ENCODE measurements at regions not wholly inside any gene's neighbourhood (a gene's known extent, or its start where the extent isn't known, plus 50 kb on each side); places are given as distances from the start of the nearest gene placed in this dataset.

DNA sequence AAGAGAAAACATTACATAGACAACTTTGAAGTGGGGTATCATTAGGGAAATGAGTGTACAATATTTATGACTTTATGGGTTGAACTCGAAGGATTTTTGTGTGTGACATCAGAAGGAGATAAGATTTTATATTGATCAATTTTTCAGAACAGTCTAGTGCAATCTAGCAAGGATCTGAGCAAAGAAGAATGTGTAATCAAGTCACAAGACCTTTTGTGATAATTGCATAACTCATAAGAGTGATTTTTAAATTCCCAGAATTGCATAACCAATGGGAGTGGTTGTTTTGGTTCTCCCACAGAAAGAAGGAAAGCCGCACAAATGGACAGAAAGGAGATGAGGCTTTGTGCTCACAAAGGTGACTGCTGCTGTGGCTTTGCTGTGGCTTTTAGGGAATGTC lies 441.8 kb upstream of the FLRT2 start:
- H3K4me3 ChIP-seq (ENCODE audit: low read length) = no peak overlapping the region

DNA sequence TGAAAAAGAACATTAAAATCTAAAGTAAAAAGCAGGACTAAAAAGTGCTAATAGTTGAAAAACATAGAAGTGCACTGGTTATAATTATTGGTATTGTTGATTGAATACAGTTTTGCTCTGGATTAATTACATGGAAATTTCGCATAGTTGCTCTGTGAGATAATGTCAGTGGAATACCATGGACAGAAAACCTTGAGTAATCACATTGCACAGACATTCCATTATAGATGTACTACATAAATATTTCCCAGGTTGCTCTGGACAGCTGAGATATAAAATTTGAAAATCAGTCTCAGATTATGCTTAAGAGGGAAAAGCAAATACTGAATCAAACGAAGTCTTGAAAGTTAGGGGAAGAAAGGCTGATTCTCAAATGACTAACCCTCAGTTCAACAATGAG lies 439.3 kb upstream of the FLRT2 start:
- TF ChIP-seq, protein P1, sequence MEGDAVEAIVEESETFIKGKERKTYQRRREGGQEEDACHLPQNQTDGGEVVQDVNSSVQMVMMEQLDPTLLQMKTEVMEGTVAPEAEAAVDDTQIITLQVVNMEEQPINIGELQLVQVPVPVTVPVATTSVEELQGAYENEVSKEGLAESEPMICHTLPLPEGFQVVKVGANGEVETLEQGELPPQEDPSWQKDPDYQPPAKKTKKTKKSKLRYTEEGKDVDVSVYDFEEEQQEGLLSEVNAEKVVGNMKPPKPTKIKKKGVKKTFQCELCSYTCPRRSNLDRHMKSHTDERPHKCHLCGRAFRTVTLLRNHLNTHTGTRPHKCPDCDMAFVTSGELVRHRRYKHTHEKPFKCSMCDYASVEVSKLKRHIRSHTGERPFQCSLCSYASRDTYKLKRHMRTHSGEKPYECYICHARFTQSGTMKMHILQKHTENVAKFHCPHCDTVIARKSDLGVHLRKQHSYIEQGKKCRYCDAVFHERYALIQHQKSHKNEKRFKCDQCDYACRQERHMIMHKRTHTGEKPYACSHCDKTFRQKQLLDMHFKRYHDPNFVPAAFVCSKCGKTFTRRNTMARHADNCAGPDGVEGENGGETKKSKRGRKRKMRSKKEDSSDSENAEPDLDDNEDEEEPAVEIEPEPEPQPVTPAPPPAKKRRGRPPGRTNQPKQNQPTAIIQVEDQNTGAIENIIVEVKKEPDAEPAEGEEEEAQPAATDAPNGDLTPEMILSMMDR (conservative IDR thresholded peaks at IDR 0.05; ENCODE audit: low read length) = no peak
- H3K4me3 ChIP-seq (ENCODE audit: low read length) = no peak overlapping the region
- DNase-seq (ENCODE audit: low read depth) = peak; percentile 14

More for the DNA sequence above, 441.8 kb upstream of the FLRT2 start:
- DNase-seq (ENCODE audit: low read depth) = peak; percentile 36
- TF ChIP-seq, protein P1 (conservative IDR thresholded peaks at IDR 0.05; ENCODE audit: low read length) = no peak

DNA sequence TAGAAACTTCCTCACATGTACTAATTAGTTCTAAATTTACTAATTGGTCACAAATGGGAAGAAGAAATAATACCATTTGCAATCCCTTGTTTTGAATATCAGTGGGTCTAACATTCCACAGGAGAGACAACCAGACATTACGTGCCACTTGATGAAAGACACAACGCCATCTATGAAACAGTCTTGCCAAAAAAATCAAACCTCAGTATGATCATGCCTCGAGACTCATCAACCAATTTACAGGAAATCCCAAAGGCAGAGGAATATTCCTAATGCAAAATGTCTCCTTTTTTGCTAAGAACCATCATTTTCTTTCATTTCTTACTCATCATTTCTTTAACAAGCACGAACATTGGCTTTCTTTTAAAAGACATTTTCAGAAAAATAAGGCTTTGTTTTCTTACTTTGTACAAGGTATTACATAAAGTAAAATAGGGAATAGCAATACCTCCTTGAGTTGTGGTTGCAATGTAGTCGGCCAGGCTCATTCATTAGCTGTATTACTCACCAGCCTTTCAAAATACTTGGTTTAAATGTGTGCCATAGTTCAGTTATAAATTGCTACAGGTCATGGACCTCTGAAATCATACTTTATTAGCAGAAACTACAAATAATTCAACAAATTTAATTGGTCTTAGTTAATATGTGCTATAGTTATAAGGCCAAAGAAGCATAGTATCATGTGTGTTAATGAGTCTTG lies 436.2 kb upstream of the FLRT2 start:
- H3K4me3 ChIP-seq (ENCODE audit: low read length) = no peak overlapping the region
- DNase-seq (ENCODE audit: low read depth) = peak; percentile 47
- TF ChIP-seq, protein P1 (conservative IDR thresholded peaks at IDR 0.05; ENCODE audit: low read length) = no peak

DNA sequence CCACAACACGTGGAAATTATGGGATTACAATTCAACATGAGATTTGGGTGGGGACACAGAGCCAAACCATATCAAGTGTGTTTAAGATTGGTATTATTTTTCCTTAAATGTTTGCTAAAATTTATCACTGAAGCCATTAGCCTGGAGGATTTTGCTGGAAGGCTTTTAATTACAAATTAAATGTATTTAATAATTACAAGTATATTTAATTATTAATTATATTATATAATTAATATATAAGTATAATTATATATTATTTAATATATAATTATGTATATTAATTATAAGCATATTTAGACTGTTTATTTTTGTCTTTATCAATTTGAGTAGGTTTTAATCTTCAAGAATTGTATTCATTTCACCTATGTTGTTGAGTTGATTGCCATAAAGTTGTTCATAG lies 427.4 kb upstream of the FLRT2 start:
- no peak overlapping the region for H3K4me3 ChIP-seq (ENCODE audit: low read length)
- TF ChIP-seq, protein P1 (conservative IDR thresholded peaks at IDR 0.05; ENCODE audit: low read length) = no peak
- no peak for DNase-seq (ENCODE audit: low read depth)

DNA sequence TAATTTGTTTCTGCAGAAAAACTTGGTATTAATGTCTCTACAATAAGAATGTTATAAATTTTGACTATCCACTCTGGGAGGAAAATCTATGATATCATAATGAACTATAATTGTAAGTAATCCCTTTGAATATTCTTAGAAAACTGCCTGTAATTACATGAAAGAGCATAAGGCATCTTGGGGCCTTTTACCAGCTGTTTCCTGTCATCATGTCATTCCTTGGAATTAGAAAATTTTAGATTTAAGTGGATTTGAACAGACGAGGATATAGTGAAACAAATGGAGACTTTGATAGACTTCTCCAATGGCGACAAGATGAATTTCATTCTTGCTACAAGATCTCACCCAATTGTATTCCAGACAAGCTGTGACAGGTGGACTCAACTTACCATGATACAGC lies 423.4 kb upstream of the FLRT2 start:
- H3K4me3 ChIP-seq (ENCODE audit: low read length) = no peak overlapping the region
- no peak for DNase-seq (ENCODE audit: low read depth)
- TF ChIP-seq, protein P1 (conservative IDR thresholded peaks at IDR 0.05; ENCODE audit: low read length) = no peak

DNA sequence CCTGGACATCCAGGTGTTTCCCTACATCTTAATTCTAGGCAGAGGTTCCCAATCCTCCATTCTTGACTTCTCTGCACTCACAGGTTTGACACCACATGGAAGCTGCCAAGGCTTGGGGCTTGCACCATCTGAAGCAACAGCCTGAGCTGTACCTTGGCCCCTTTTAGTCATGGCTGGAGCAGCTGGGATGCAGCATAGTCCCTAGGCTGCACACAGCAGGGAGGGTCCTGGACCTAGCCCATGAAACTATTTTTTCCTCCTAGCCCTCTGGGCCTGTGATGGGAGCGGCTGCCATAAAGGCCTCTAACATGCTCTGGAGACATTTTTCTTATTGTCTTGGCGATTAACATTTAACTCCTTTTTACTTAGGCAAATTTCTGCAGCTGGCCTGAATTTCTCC lies 417.2 kb upstream of the FLRT2 start:
- no peak overlapping the region for H3K4me3 ChIP-seq (ENCODE audit: low read length)
- TF ChIP-seq, protein P1 (conservative IDR thresholded peaks at IDR 0.05; ENCODE audit: low read length) = no peak
- no peak for DNase-seq (ENCODE audit: low read depth)

DNA sequence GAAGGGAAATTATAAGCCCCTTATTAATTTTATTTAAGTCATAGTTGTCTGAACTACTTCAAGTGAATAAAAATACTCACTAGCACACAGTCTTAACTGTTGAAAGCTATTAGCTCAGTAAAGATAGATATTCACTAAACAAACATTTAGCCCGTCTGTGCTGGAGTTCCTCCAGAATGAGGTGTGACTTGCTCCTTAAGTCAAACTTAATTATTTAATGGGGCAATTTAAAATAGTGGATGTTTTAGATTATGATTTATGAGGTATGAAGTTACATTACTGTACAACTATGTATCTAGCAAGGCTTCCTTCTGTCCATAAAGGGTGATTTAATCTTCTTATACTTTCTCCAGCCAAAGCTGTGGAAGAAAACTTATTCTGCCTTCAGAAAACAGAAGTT lies 414.0 kb upstream of the FLRT2 start:
- TF ChIP-seq, protein P1 (conservative IDR thresholded peaks at IDR 0.05; ENCODE audit: low read length) = no peak
- no peak for DNase-seq (ENCODE audit: low read depth)
- H3K4me3 ChIP-seq (ENCODE audit: low read length) = no peak overlapping the region
